HG02973 (cell line): ENCODE measurements at regions not wholly inside any gene's neighbourhood (a gene's known extent, or its start where the extent isn't known, plus 50 kb on each side); places are given as distances from the start of the nearest gene placed in this dataset.
"Not testable (repeated sequence)": the region's sequence is repeated elsewhere in the genome, so short reads cannot be mapped to it uniquely, and the experiment has no call there.

Experiments used
- ATAC-seq: cut with Tn5 transposase; IDR thresholded peaks from one replicate; pipeline ENCODE4 v1.9.1; 2021; ENCODE audit warnings: moderate library complexity; ENCODE audit not compliant: unreplicated experiment

GRCh38 chrY:24517340-24517739 lies 100.5 kb upstream of the BPY2B start:
- ATAC-seq: not testable (repeated sequence)

- peak; percentile 83 for ATAC-seq
These were observed 96.1 kb upstream of the BPY2B start for GRCh38 chrY:24521686-24522085.

- not testable (repeated sequence) for ATAC-seq
These were observed 80.4 kb upstream of the BPY2B start for GRCh38 chrY:24537247-24537970.

GRCh38 chrY:24548807-24549206 lies 69.0 kb upstream of the BPY2B start:
- ATAC-seq: not testable (repeated sequence)

GRCh38 chrY:24561422-24561821 lies 56.4 kb upstream of the BPY2B start:
- not testable (repeated sequence) for ATAC-seq
